RWPE2 (cell line): ENCODE measurements at regions not wholly inside any gene's neighbourhood (a gene's known extent, or its start where the extent isn't known, plus 50 kb on each side); places are given as distances from the start of the nearest gene placed in this dataset.

Source experiments
- ATAC-seq: fragments of 200-7000 bp; cut with Tn5 transposase; 3 replicates; pipeline ENCODE4 v1.9.1; 2021; ENCODE audit warnings: low read depth
- DNase-seq: peaks from one replicate; pipeline ENCODE4 v3.0.0-alpha.2; 2020; ENCODE audit warnings: low spot score
- H3K27ac ChIP-seq: fragments of 450-650 bp; 2 replicates; pipeline ENCODE4 v1.5.1; 2017; ENCODE audit warnings: mild to moderate bottlenecking; ENCODE audit not compliant: poor library complexity, severe bottlenecking
- H3K27me3 ChIP-seq: fragments of 250-450 bp; sonication (Bioruptor Pico); 2 replicates; pipeline ENCODE4 v1.5.1; 2021; ENCODE audit warnings: mild to moderate bottlenecking, moderate library complexity; ENCODE audit not compliant: insufficient read depth, poor library complexity, severe bottlenecking
- H3K36me3 ChIP-seq: fragments of 250-450 bp; sonication (Bioruptor Pico); 2 replicates; pipeline ENCODE4 v1.5.1; 2020; ENCODE audit warnings: low read depth, mild to moderate bottlenecking, moderate library complexity
- H3K4me1 ChIP-seq: fragments of 250-450 bp; sonication (Bioruptor Pico); 2 replicates; pipeline ENCODE4 v1.5.1; 2021; ENCODE audit warnings: mild to moderate bottlenecking, moderate library complexity; ENCODE audit not compliant: insufficient read depth, poor library complexity, severe bottlenecking
- H3K4me3 ChIP-seq: fragments of 250-450 bp; sonication (Bioruptor Pico); 2 replicates; pipeline ENCODE4 v1.5.1; 2021; ENCODE audit warnings: mild to moderate bottlenecking, moderate library complexity; ENCODE audit not compliant: severe bottlenecking
- H3K9me3 ChIP-seq: fragments of 250-450 bp; sonication (Bioruptor Pico); 2 replicates; pipeline ENCODE4 v1.5.1; 2021; ENCODE audit warnings: mild to moderate bottlenecking, moderate library complexity; ENCODE audit not compliant: severe bottlenecking
- TF ChIP-seq, protein P1 (sequence below): fragments of 450-650 bp; IDR thresholded peaks from one replicate; pipeline ENCODE4 v1.5.1; 2017; ENCODE audit warnings: mild to moderate bottlenecking, moderate library complexity; ENCODE audit not compliant: poor library complexity, severe bottlenecking

GRCh38 chr17:68812876-68813584, 142.2 kb downstream of the ABCA8 start:
- no peaks in the 10 kb centered on the region for H3K27me3 ChIP-seq
- no peak overlapping the region for H3K4me3 ChIP-seq
- H3K4me1 ChIP-seq: no peaks in the 10 kb centered on the region
- no peak overlapping the region for H3K27ac ChIP-seq
- no peak for DNase-seq
- H3K9me3 ChIP-seq: no peaks in the 10 kb centered on the region
- no peak for ATAC-seq
- no peaks in the 10 kb centered on the region for H3K36me3 ChIP-seq
- TF ChIP-seq, protein P1, sequence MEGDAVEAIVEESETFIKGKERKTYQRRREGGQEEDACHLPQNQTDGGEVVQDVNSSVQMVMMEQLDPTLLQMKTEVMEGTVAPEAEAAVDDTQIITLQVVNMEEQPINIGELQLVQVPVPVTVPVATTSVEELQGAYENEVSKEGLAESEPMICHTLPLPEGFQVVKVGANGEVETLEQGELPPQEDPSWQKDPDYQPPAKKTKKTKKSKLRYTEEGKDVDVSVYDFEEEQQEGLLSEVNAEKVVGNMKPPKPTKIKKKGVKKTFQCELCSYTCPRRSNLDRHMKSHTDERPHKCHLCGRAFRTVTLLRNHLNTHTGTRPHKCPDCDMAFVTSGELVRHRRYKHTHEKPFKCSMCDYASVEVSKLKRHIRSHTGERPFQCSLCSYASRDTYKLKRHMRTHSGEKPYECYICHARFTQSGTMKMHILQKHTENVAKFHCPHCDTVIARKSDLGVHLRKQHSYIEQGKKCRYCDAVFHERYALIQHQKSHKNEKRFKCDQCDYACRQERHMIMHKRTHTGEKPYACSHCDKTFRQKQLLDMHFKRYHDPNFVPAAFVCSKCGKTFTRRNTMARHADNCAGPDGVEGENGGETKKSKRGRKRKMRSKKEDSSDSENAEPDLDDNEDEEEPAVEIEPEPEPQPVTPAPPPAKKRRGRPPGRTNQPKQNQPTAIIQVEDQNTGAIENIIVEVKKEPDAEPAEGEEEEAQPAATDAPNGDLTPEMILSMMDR: no peak

DNA sequence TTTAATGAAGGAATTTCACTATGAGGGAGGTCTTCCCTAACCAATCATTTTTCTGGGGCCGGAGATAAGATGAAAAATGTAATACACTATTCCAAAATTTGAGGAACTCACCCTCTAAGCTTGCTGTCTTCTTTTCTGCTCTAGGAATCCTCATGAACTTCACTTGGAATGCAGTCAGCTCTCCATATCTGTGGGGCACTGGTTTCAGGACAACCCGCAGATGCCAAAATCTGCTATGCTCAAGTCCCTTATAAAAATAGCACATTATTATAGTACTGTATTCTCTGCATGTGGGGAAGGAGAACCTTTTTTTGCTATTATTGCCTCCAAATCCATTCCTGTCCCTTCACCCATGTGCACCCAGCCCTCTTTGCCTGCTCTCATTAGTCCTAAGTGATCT, 146.0 kb downstream of the ABCA8 start:
- Histone ChIP-seq H3K9me3 (no peaks in the 10 kb centered on the region), H3K27me3 (no peaks in the 10 kb centered on the region), H3K36me3 (no peaks in the 10 kb centered on the region), H3K27ac (no peak overlapping the region), H3K4me3 (no peak overlapping the region), H3K4me1 (no peaks in the 10 kb centered on the region)
- TF ChIP-seq, protein P1: no peak
- ATAC-seq (no peak), DNase-seq (no peak)

GRCh38 chr17:68807998-68808772, 147.0 kb downstream of the ABCA8 start:
- H3K4me1 ChIP-seq: no peaks in the 10 kb centered on the region
- H3K9me3 ChIP-seq: no peaks in the 10 kb centered on the region
- H3K27ac ChIP-seq: no peak overlapping the region
- no peak overlapping the region for H3K4me3 ChIP-seq
- no peaks in the 10 kb centered on the region for H3K36me3 ChIP-seq
- no peak for ATAC-seq
- H3K27me3 ChIP-seq: no peaks in the 10 kb centered on the region
- TF ChIP-seq, protein P1: no peak
- DNase-seq: no peak

- ATAC-seq (no peak), DNase-seq (no peak)
- no peaks in the 10 kb centered on the region for H3K36me3 ChIP-seq
- no peaks in the 10 kb centered on the region for H3K9me3 ChIP-seq
- no peaks in the 10 kb centered on the region for H3K27me3 ChIP-seq
- no peak overlapping the region for H3K27ac ChIP-seq
- TF ChIP-seq, protein P1: no peak
- no peak overlapping the region for H3K4me3 ChIP-seq
- H3K4me1 ChIP-seq: no peaks in the 10 kb centered on the region
Observed at GRCh38 chr17:68805609-68806008, 149.6 kb downstream of the ABCA8 start.
